ENCODE measurements at regions not wholly inside any gene's neighbourhood (a gene's known extent, or its start where the extent isn't known, plus 50 kb on each side); places are given as distances from the start of the nearest gene placed in this dataset.
"Not testable (repeated sequence)": the region's sequence is repeated elsewhere in the genome, so short reads cannot be mapped to it uniquely, and the experiment has no call there.

DNA sequence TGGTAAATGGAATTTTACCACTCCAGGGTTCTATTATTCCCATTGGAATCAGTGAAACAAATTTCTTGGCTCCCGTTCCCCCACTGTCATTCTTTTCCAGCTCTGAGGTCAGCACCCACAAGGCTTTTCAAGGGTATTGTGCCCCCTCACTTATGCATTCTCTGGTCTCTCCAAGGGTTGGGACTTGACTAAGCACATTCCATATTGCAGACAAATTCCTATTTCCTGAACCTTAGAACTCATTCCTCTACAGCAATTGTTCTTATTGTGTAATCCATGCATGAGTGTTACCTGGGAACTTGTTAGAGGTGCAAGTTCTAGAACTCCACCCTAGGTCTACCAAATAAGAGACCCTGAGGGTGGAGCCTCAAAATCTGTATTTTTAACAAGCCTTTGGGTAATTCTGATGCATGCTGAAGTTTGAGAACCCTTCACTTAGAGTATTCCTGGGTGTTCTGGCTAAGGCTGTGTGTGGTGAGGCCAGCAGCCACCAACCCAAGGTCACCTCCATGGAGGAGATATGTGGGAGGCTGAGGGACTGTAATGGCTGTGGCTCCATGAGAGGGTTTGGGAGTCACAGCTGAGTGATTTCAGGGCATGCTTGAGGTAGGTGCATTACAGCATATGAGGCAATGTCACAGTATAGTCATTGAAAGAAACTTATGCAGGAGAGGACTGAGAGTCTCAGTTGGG is 150.9 kb downstream of the TTC6 start:
- Mint-ChIP-seq H3K4me3 (no peak overlapping the region), H3K9me3 (peaks cover 1 to 6% (median 2%) of the 10 kb centered on the region in 7 donors), H3K4me1 (no peaks in the 10 kb centered on the region), H3K27me3 (ENCODE audit: low read depth in 3 of 3) (peaks cover 0 to 2% (median 1%) of the 10 kb centered on the region in 3 donors), H3K27ac (no peak overlapping the region), H3K36me3 (no peaks in the 10 kb centered on the region)
- Histone ChIP-seq H3K4me2 (replicated peaks; ENCODE audit: extremely low read depth, low read length, poor library complexity, severe bottlenecking) (no peak overlapping the region), H3K4me3 (replicated peaks in 1 of 3; ENCODE audit: low read depth in 2 of 3, low read length in 3 of 3) (no peak overlapping the region), H3K27ac (ENCODE audit: low read depth in 1 of 2, low read length in 2 of 2) (no peak overlapping the region), H3K79me2 (ENCODE audit: insufficient read depth, low read length) (no peaks in the 10 kb centered on the region), H3K4me1 (ENCODE audit: control insufficient read depth in 1 of 2, insufficient read depth in 2 of 2, low read length in 2 of 2) (no peaks in the 10 kb centered on the region), H3K36me3 (replicated peaks in 1 of 2; ENCODE audit: control insufficient read depth in 1 of 2, insufficient read depth in 2 of 2, low read length in 2 of 2) (no peaks in the 10 kb centered on the region), H4K20me1 (ENCODE audit: insufficient read depth, low read length) (no peaks in the 10 kb centered on the region), H3K9me3 (replicated peaks in 1 of 2; ENCODE audit: control insufficient read depth in 1 of 2, insufficient read depth in 1 of 2, low read length in 2 of 2) (no peaks in the 10 kb centered on the region), H3K9ac (ENCODE audit: insufficient read depth, low read length, poor library complexity, severe bottlenecking) (no peak overlapping the region), H2AFZ (ENCODE audit: insufficient read depth, low read depth, low read length, poor library complexity, severe bottlenecking) (no peak overlapping the region), H3K27me3 (ENCODE audit: control insufficient read depth in 2 of 2, insufficient read depth in 2 of 2, low read length in 2 of 2) (no peaks in the 10 kb centered on the region)
- TF ChIP-seq, protein P1, sequence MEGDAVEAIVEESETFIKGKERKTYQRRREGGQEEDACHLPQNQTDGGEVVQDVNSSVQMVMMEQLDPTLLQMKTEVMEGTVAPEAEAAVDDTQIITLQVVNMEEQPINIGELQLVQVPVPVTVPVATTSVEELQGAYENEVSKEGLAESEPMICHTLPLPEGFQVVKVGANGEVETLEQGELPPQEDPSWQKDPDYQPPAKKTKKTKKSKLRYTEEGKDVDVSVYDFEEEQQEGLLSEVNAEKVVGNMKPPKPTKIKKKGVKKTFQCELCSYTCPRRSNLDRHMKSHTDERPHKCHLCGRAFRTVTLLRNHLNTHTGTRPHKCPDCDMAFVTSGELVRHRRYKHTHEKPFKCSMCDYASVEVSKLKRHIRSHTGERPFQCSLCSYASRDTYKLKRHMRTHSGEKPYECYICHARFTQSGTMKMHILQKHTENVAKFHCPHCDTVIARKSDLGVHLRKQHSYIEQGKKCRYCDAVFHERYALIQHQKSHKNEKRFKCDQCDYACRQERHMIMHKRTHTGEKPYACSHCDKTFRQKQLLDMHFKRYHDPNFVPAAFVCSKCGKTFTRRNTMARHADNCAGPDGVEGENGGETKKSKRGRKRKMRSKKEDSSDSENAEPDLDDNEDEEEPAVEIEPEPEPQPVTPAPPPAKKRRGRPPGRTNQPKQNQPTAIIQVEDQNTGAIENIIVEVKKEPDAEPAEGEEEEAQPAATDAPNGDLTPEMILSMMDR (IDR thresholded peaks at IDR 0.05) = no peak
- WGBS (ENCODE audit: insufficient coverage) = no CpG with 5 or more reads among the region's 1 CpG
- no peak for DNase-seq
- intact Hi-C loops (cut with micrococcal nuclease) = no loop called here

DNA sequence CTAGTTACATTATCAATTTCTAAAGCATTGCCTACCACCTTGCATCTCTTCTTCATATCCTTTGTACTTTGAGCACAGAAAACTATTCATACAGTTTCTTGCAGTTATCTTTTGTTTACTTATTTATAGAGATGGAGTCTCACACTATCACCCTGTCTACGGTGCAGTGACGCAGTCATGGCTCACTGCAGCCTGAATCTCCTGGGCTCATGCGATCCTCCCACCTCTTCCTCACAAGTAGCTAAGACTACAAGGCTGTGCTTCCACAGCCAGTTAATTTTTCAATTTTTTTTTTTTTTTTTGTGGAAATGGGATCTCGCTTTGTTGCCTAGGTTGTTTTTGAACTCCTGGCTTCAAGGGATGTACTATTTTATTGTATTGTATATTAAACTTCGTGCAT is 158.0 kb downstream of the TTC6 start:
- Histone ChIP-seq H3K9ac (ENCODE audit: insufficient read depth, low read length, poor library complexity, severe bottlenecking) (no peak overlapping the region), H3K4me1 (ENCODE audit: control insufficient read depth in 1 of 2, insufficient read depth in 2 of 2, low read length in 2 of 2) (no peaks in the 10 kb centered on the region), H3K27me3 (ENCODE audit: control insufficient read depth in 2 of 2, insufficient read depth in 2 of 2, low read length in 2 of 2) (no peaks in the 10 kb centered on the region), H2AFZ (ENCODE audit: insufficient read depth, low read depth, low read length, poor library complexity, severe bottlenecking) (no peak overlapping the region), H3K4me3 (replicated peaks in 1 of 3; ENCODE audit: low read depth in 2 of 3, low read length in 3 of 3) (no peak overlapping the region), H3K4me2 (replicated peaks; ENCODE audit: extremely low read depth, low read length, poor library complexity, severe bottlenecking) (no peak overlapping the region), H3K36me3 (replicated peaks in 1 of 2; ENCODE audit: control insufficient read depth in 1 of 2, insufficient read depth in 2 of 2, low read length in 2 of 2) (no peaks in the 10 kb centered on the region), H4K20me1 (ENCODE audit: insufficient read depth, low read length) (no peaks in the 10 kb centered on the region), H3K9me3 (replicated peaks in 1 of 2; ENCODE audit: control insufficient read depth in 1 of 2, insufficient read depth in 1 of 2, low read length in 2 of 2) (no peaks in the 10 kb centered on the region), H3K27ac (ENCODE audit: low read depth in 1 of 2, low read length in 2 of 2) (no peak overlapping the region), H3K79me2 (ENCODE audit: insufficient read depth, low read length) (no peaks in the 10 kb centered on the region)
- intact Hi-C loops (cut with micrococcal nuclease) = no loop called here
- Mint-ChIP-seq H3K36me3 (no peaks in the 10 kb centered on the region), H3K27me3 (ENCODE audit: low read depth in 3 of 3) (peaks cover 0 to under 1% (median 0%) of the 10 kb centered on the region in 3 donors), H3K27ac (no peak overlapping the region), H3K4me3 (no peak overlapping the region), H3K4me1 (no peaks in the 10 kb centered on the region), H3K9me3 (peaks cover 0 to 10% (median 4%) of the 10 kb centered on the region in 7 donors)
- TF ChIP-seq, protein P1 (IDR thresholded peaks at IDR 0.05) = no peak
- no peak for DNase-seq
- WGBS (ENCODE audit: insufficient coverage) = no CpG with 5 or more reads among the region's 5 CpGs

DNA sequence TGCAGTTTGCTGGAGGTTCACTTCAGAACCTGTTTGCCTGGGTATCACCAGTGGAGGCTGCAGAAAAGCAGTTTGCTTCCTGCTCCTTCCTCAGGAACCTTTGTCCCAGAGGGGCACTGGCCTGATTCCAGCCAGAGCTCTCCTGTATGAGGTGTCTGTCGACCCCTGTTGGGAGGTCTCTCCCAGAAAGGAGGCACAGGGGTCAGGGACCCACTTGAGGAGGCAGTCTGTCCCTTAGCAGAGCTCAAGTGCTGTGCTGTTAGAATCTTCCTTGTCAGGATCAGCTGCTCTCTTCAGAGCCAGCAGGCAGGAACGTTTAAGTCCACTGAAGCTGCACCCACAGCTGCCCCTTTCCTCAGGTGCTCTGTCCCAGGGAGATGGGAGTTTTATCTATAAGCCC is 164.8 kb downstream of the TTC6 start:
- 74% methylated on average over 2 of the region's 2 CpGs for WGBS (ENCODE audit: insufficient coverage)
- H3K27me3 ChIP-seq (ENCODE audit: control insufficient read depth in 2 of 2, insufficient read depth in 2 of 2, low read length in 2 of 2); H3K4me2 ChIP-seq (replicated peaks; ENCODE audit: extremely low read depth, low read length, poor library complexity, severe bottlenecking); H4K20me1 ChIP-seq (ENCODE audit: insufficient read depth, low read length); H3K79me2 ChIP-seq (ENCODE audit: insufficient read depth, low read length); H3K4me1 ChIP-seq (ENCODE audit: control insufficient read depth in 1 of 2, insufficient read depth in 2 of 2, low read length in 2 of 2); H3K4me3 Mint-ChIP-seq; H3K27me3 Mint-ChIP-seq (ENCODE audit: low read depth in 3 of 3); H3K4me1 Mint-ChIP-seq; H3K9ac ChIP-seq (ENCODE audit: insufficient read depth, low read length, poor library complexity, severe bottlenecking); intact Hi-C loops (cut with micrococcal nuclease); H3K36me3 Mint-ChIP-seq; H3K36me3 ChIP-seq (replicated peaks in 1 of 2; ENCODE audit: control insufficient read depth in 1 of 2, insufficient read depth in 2 of 2, low read length in 2 of 2); H3K9me3 ChIP-seq (replicated peaks in 1 of 2; ENCODE audit: control insufficient read depth in 1 of 2, insufficient read depth in 1 of 2, low read length in 2 of 2); H2AFZ ChIP-seq (ENCODE audit: insufficient read depth, low read depth, low read length, poor library complexity, severe bottlenecking); DNase-seq; H3K27ac Mint-ChIP-seq; H3K27ac ChIP-seq (ENCODE audit: low read depth in 1 of 2, low read length in 2 of 2); H3K4me3 ChIP-seq (replicated peaks in 1 of 3; ENCODE audit: low read depth in 2 of 3, low read length in 3 of 3): not testable (repeated sequence)
- peaks cover 1 to 26% (median 11%) of the 10 kb centered on the region in 7 donors for H3K9me3 Mint-ChIP-seq

Measured in CD14-positive monocyte (primary cell).